ENCODE measurements at regions not wholly inside any gene's neighbourhood (a gene's known extent, or its start where the extent isn't known, plus 50 kb on each side); places are given as distances from the start of the nearest gene placed in this dataset.

DNA sequence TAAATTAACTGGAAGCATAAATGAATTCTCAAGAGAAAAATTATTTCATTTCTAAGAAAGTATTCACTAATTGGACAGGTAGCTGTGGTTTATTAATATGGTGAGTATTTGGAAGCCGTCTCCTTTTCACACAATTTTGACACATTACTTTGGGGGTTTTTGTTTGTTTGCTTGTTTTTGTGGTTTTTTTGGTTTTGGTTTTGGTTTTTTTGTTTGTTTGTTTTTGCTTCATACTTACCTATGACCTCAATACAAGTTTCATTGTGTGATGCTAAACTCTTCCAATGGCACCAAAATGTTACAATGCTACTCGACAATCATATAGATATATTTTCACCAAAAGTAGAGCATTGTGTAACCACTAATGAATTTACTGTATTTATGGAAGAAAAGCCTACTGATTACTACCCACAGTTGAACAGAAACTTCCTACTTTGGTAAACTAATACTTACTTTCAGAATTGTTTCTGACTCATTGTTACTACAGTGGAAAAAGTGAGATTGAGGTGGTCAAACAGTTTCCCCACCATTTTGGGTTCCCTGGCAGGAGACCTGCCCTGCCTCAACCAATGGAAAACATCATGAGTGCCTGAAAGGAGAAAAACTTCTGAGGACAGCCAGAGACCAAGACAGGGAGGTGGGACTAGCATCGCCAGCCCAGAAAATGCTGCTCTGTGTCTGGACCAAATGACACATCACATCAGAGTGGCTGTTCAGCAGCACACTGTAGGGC, 443.1 kb downstream of the HNRNPD start:
- H3K4me3 ChIP-seq (ENCODE audit: low read length) = no peak overlapping the region
- H3K9me3 ChIP-seq (ENCODE audit: control insufficient read depth, low read length) = no peaks in the 10 kb centered on the region
- H3K27ac ChIP-seq (ENCODE audit: low read length) = no peak overlapping the region
- 89% methylated on average over 3 of the region's 3 CpGs for WGBS
- no peak for ATAC-seq
- H3K27me3 ChIP-seq (ENCODE audit: control insufficient read depth, insufficient read depth) = no peaks in the 10 kb centered on the region
- intact Hi-C loops (cut with DNase I) = no loop called here
- no peaks in the 10 kb centered on the region for H3K4me1 ChIP-seq (ENCODE audit: control insufficient read depth, insufficient read depth, low read length)
- DNase-seq = no peak

DNA sequence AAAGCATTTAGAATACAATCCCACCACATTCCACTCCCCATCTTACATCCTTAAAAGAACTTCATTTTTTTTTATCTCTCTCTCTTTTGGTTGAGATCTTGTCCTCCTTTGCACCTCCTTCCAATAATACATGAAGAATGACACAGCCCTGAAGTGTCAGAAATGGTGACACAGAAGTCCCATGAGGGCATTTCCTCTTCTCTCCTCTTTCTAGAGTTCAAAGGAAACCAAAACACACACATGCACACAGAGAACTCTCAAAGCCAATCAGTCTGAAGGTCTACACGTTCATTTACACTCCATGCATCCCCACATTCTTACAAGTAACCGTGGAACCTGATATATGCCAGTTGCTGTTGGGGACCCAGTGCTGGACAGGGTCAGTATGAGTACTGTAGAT, 450.7 kb downstream of the HNRNPD start:
- WGBS = 60% methylated on average over 2 of the region's 2 CpGs
- Histone ChIP-seq H3K9me3 (ENCODE audit: control insufficient read depth, low read length) (no peaks in the 10 kb centered on the region), H3K27ac (ENCODE audit: low read length) (no peak overlapping the region), H3K4me1 (ENCODE audit: control insufficient read depth, insufficient read depth, low read length) (peaks cover 6% of the 10 kb centered on the region), H3K27me3 (ENCODE audit: control insufficient read depth, insufficient read depth) (no peaks in the 10 kb centered on the region), H3K4me3 (ENCODE audit: low read length) (no peak overlapping the region)
- DNase-seq (no peak), ATAC-seq (no peak)
- intact Hi-C loops (cut with DNase I) = no loop called here

DNA sequence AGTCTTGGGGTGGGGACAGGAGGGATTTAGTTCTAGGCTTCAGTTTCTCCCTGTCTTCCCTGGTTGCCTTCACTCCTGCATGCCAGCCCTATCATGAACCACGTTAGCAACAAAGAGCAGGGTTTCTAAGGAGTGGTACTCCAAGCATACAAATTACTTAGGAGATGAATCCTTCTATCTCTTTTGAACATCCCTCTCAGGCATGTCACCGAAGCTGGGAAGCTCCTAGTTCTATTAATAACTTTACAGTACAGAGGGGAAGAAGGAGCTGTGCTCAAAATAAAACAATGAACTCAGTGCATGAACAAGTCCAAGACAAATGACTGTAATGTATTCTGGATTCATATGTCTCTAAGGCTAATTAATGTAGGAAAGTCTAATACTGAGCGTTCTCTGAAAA, 450.6 kb upstream of the RASGEF1B start:
- 34% methylated on average over 3 of the region's 3 CpGs for WGBS
- Histone ChIP-seq H3K27me3 (ENCODE audit: control insufficient read depth, insufficient read depth) (no peaks in the 10 kb centered on the region), H3K4me1 (ENCODE audit: control insufficient read depth, insufficient read depth, low read length) (peaks cover 6% of the 10 kb centered on the region), H3K27ac (ENCODE audit: low read length) (peak overlapping the region; percentile 90), H3K9me3 (ENCODE audit: control insufficient read depth, low read length) (no peaks in the 10 kb centered on the region), H3K4me3 (ENCODE audit: low read length) (no peak overlapping the region)
- intact Hi-C loops (cut with DNase I) = no loop called here
- peak; percentile 53 to 73 for ATAC-seq
- DNase-seq = no peak

DNA sequence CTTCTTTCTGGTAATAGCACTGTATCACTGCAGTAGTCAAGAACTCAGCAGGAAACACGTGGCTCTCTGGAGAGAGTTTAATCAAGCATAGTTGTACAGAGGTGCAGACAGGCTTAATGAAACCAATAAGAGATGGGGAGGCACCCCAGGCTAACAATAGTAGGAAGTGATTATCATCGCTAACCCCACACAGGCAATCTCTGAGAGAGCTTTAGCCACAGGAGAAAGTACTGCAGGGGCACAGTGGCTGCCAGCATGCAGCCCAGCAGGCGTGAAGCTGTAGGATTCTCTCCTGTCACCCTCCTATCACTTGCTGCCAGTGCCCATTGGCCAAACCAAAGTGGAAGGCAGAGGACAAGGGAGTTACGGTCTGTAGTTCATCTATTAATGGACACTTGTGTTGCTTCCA, 450.0 kb upstream of the RASGEF1B start:
- DNase-seq (peak; percentile 29 to 70 (median 56)), ATAC-seq (peak; percentile 91 to 97)
- H3K27ac ChIP-seq (ENCODE audit: low read length) = peak overlapping the region; percentile 90
- no peaks in the 10 kb centered on the region for H3K9me3 ChIP-seq (ENCODE audit: control insufficient read depth, low read length)
- H3K4me1 ChIP-seq (ENCODE audit: control insufficient read depth, insufficient read depth, low read length) = peaks cover 6% of the 10 kb centered on the region
- H3K4me3 ChIP-seq (ENCODE audit: low read length) = no peak overlapping the region
- WGBS = 25% methylated on average over 4 of the region's 4 CpGs
- no peaks in the 10 kb centered on the region for H3K27me3 ChIP-seq (ENCODE audit: control insufficient read depth, insufficient read depth)
- intact Hi-C loops (cut with DNase I) = no loop called here

DNA sequence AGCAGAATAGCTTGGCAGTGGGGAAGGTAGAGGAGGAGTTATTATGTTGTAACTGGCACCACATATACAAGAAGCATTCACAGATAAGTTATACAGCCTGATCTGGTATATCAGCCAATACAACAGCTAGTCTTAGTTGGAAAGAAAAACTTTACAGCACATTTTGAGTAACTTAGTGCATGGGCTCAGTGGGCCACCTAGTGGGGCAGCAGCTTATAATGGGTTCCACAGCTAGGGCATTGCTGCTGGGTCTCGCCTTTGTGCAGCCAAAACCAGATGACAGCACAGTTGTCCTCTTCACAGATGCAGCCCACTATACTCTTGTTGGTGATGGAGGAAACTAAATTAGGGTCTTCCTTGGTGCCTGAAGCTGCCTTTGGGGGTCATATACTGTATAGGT, 448.1 kb upstream of the RASGEF1B start:
- Histone ChIP-seq H3K27me3 (ENCODE audit: control insufficient read depth, insufficient read depth) (no peaks in the 10 kb centered on the region), H3K4me3 (ENCODE audit: low read length) (no peak overlapping the region), H3K4me1 (ENCODE audit: control insufficient read depth, insufficient read depth, low read length) (peaks cover 6% of the 10 kb centered on the region), H3K27ac (ENCODE audit: low read length) (no peak overlapping the region), H3K9me3 (ENCODE audit: control insufficient read depth, low read length) (no peaks in the 10 kb centered on the region)
- intact Hi-C loops (cut with DNase I) = no loop called here
- no peak for ATAC-seq
- WGBS = 98% methylated on average over 1 of the region's 1 CpG
- peak in 1 of 3 donors; percentile 47 for DNase-seq

DNA sequence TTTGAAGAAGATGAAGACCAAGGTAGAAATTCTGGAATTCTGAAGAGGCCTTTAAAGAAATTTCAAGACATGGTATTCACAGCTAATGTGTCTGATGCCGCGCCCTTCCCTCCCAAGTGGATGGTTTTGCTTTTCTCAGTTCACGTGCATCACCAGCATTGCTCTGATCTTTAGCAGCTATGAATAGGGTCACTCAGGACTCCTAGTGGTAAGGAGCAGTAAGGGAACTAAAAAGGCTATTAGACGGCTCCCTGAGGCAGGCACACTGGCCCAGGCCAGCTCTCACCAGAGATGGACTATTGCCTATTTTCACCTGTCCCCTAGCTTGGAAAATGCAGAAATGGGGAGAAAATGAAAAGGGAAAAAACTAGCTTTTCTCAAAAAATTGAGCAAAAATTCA, 447.5 kb upstream of the RASGEF1B start:
- H3K4me1 ChIP-seq (ENCODE audit: control insufficient read depth, insufficient read depth, low read length) = peaks cover 6% of the 10 kb centered on the region
- DNase-seq = no peak
- no peaks in the 10 kb centered on the region for H3K27me3 ChIP-seq (ENCODE audit: control insufficient read depth, insufficient read depth)
- no peak overlapping the region for H3K27ac ChIP-seq (ENCODE audit: low read length)
- H3K4me3 ChIP-seq (ENCODE audit: low read length) = no peak overlapping the region
- H3K9me3 ChIP-seq (ENCODE audit: control insufficient read depth, low read length) = no peaks in the 10 kb centered on the region
- intact Hi-C loops (cut with DNase I) = no loop called here
- peak in 1 of 2 donors; percentile 34 for ATAC-seq
- 68% methylated on average over 4 of the region's 4 CpGs for WGBS

DNA sequence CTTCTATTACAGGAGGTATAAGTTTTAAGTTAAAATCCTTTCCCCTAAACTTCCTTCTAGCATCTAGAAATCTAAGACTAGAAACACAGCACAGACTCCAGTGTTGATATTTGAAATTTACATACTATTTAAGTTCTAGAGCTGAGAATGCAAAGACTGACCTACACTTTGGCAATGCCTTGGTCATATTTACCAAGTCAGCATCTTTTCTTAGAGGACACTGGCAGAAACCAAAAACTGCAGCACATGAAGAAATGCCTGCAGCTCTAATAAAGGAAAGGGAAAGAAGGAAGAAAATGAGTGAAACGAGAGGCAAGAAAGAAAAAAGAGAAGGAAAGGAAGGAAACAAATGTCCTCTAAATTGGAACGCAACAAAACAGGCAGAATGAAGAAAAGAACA, 443.7 kb upstream of the RASGEF1B start:
- no peak overlapping the region for H3K27ac ChIP-seq (ENCODE audit: low read length)
- WGBS = 62% methylated on average over 2 of the region's 2 CpGs
- no peaks in the 10 kb centered on the region for H3K27me3 ChIP-seq (ENCODE audit: control insufficient read depth, insufficient read depth)
- no peaks in the 10 kb centered on the region for H3K9me3 ChIP-seq (ENCODE audit: control insufficient read depth, low read length)
- intact Hi-C loops (cut with DNase I) = no loop called here
- no peak for ATAC-seq
- H3K4me1 ChIP-seq (ENCODE audit: control insufficient read depth, insufficient read depth, low read length) = no peaks in the 10 kb centered on the region
- DNase-seq = no peak
- no peak overlapping the region for H3K4me3 ChIP-seq (ENCODE audit: low read length)

DNA sequence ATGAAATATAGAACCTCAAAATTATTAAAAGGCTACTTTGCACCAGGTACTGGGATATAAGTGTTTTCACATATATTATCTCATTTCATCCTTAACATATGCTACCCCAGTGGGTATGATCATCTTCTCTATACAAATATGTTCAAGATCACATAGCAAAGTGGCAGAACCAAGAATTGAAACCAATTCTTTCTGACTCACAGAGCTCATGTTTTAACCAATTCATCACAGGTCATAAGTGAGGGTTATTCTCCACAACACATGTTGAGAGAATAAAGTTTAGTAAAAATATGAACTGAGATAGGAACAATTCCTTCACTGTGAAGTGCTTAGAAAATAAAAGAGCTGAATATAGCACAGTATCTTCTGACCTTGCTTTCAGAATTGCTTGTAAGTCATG, 442.9 kb upstream of the RASGEF1B start:
- H3K27ac ChIP-seq (ENCODE audit: low read length) = no peak overlapping the region

DNA sequence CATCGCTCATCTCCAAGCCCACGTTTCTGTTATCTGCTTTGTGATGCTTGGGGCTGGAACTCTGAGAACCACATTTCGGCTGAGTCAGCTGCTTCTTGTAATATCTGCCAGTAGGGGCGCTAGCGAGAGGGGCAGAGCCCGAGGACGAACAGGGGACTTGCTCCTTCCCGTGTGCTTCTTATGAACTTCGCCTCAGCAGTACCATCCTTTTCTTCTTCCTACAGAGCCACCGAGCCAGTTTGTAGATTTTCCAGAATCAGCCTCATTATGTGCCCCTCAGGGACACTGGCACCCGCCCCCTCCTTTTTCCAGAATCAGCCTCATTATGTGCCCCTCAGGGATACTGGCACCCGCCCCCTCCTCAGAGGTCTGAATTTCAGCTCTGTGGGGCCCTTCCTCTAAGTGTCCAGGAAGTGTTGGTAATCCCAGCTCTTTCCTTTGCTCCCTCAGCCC, 441.7 kb upstream of the RASGEF1B start:
- Histone ChIP-seq H3K27ac (ENCODE audit: low read length) (no peak overlapping the region), H3K27me3 (ENCODE audit: control insufficient read depth, insufficient read depth) (no peaks in the 10 kb centered on the region), H3K4me1 (ENCODE audit: control insufficient read depth, insufficient read depth, low read length) (no peaks in the 10 kb centered on the region), H3K4me3 (ENCODE audit: low read length) (no peak overlapping the region), H3K9me3 (ENCODE audit: control insufficient read depth, low read length) (no peaks in the 10 kb centered on the region)
- intact Hi-C loops (cut with DNase I) = no loop called here
- WGBS = 22% methylated on average over 12 of the region's 12 CpGs
- ATAC-seq (peak in 1 of 2 donors; percentile 61), DNase-seq (peak; percentile 33 to 63 (median 42))

More for the DNA sequence above, 442.9 kb upstream of the RASGEF1B start:
- intact Hi-C loops (cut with DNase I) = no loop called here
- H3K4me3 ChIP-seq (ENCODE audit: low read length) = no peak overlapping the region
- H3K4me1 ChIP-seq (ENCODE audit: control insufficient read depth, insufficient read depth, low read length) = no peaks in the 10 kb centered on the region
- no peaks in the 10 kb centered on the region for H3K9me3 ChIP-seq (ENCODE audit: control insufficient read depth, low read length)
- DNase-seq (no peak), ATAC-seq (no peak)
- H3K27me3 ChIP-seq (ENCODE audit: control insufficient read depth, insufficient read depth) = no peaks in the 10 kb centered on the region

DNA sequence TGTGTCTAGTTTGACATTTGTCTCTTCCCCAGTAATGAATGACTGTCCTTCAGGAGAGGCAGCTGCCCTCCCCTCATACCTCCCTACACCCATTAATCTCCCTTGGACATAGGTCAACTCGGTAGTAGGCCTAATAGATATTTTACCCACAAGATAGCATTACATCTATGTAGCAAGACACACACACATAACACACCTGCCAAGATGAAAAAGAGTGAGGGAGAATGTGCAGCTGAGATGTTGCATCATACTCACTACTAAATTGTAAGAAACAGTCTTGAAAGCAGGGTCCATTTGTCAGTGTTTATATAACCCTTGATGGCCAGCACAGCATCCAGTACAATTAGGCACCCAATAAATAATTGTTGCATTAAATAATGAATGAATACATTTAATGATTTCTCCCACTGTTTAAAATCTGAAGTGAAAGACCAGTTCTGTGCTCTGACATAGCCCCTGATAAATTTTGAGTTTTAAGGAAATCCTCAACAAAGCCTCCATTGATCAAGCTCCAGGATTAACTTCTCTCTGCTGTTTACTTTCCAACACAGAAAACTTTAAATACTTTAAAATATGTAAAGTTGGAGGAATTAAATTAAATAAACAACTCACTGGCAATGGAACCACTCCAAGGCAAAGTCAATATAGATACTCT, 440.8 kb upstream of the RASGEF1B start:
- intact Hi-C loops (cut with DNase I) = no loop called here
- no peaks in the 10 kb centered on the region for H3K9me3 ChIP-seq (ENCODE audit: control insufficient read depth, low read length)
- no peak for DNase-seq
- H3K27ac ChIP-seq (ENCODE audit: low read length) = no peak overlapping the region
- no peaks in the 10 kb centered on the region for H3K27me3 ChIP-seq (ENCODE audit: control insufficient read depth, insufficient read depth)
- no peak overlapping the region for H3K4me3 ChIP-seq (ENCODE audit: low read length)
- WGBS = 58% methylated on average over 1 of the region's 1 CpG
- ATAC-seq = no peak
- H3K4me1 ChIP-seq (ENCODE audit: control insufficient read depth, insufficient read depth, low read length) = no peaks in the 10 kb centered on the region

DNA sequence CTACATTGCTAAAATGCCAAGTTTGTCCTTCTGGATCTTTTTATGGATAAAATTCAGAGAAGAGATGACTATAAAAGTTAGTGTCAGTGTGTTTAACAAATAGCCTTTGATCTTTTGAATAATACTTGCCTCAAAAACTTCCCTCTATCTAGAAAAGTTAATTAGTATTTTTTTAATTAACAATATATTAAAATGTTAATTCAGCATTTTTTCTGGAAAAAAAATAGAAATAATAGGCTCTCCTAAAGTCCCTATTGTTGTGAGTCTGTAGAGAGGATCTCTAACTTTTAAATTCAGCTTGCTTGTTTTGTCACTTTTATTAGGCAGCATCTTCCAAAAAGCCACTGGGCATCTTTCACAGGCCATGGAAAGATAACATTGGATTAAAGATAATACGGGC, 435.2 kb upstream of the RASGEF1B start:
- Histone ChIP-seq H3K27ac (ENCODE audit: low read length) (no peak overlapping the region), H3K27me3 (ENCODE audit: control insufficient read depth, insufficient read depth) (no peaks in the 10 kb centered on the region), H3K9me3 (ENCODE audit: control insufficient read depth, low read length) (no peaks in the 10 kb centered on the region), H3K4me1 (ENCODE audit: control insufficient read depth, insufficient read depth, low read length) (no peaks in the 10 kb centered on the region), H3K4me3 (ENCODE audit: low read length) (no peak overlapping the region)
- WGBS = 65% methylated on average over 1 of the region's 1 CpG
- DNase-seq = no peak
- intact Hi-C loops (cut with DNase I) = no loop called here
- no peak for ATAC-seq
